K562 (cell line): ENCODE measurements at regions not wholly inside any gene's neighbourhood (a gene's known extent, or its start where the extent isn't known, plus 50 kb on each side); places are given as distances from the start of the nearest gene placed in this dataset.

Experiments
- ATAC-seq: fragments of 200-7000 bp; cut with Tn5 transposase; 3 replicates; pipeline ENCODE4 v1.9.1; 2020; ENCODE audit warnings: moderate library complexity
- BruUV-seq: library from RNA; stranded (reverse); fragments of 400-500 nt; replicated peaks from 2 replicates; lab custom pipeline; 2021; lab: Mats Ljungman, UMichigan
- CTCF ChIA-PET: fragments of 300-600 bp; formaldehyde crosslinking; extraction: SDS; loops from one replicate; lab custom pipeline; 2021; ENCODE audit warnings: low intra/inter-chr PET ratio; lab: Yijun Ruan, JAX
- POLR2A ChIA-PET: fragments of 300-600, 350-650 bp; sonication (Branson Sonifier 250); formaldehyde crosslinking; extraction: SDS; loops from one replicate; lab custom pipeline; 2021; ENCODE audit warnings: antibody characterized with exemption, inconsistent platforms; lab: Yijun Ruan, JAX
- DNase-seq, 4 experiments: peaks; one replicate each; pipeline versions ENCODE4 v3.0.0 to v3.0.0-alpha.2; 2011 to 2018; ENCODE audit warnings: low spot score in 3 of 4, mixed read lengths in 3 of 4; ENCODE audit errors: extremely low read depth in 1 of 4
- FAIRE-seq: peaks from 2 replicates; lab custom pipeline; 2011; peaks lifted over from hg19 to GRCh38; lab: Jason Lieb, UNC
- H2AFZ ChIP-seq: 2 replicates; pipeline ENCODE4 v1.6.0; 2011; ENCODE audit warnings: low read depth, low read length, control low read depth, inconsistent platforms
- H3K27ac ChIP-seq: fragments of 200-600 bp; 3 replicates; pipeline ENCODE4 v1.8.0; 2011; ENCODE audit warnings: low read depth, mild to moderate bottlenecking, control low read depth, inconsistent platforms, low read length, moderate library complexity, mixed read lengths; ENCODE audit errors: extremely low read depth
- H3K27me3 ChIP-seq, 2 experiments: fragments of 300-600 bp in 1 of 2; 2 replicates in 1 of 2; 3 replicates in 1 of 2; pipeline versions ENCODE4 v1.6.0 to v1.8.0; 2011; ENCODE audit warnings: inconsistent platforms in 2 of 2, low read length in 2 of 2, mild to moderate bottlenecking in 1 of 2, mixed read lengths in 1 of 2, moderate library complexity in 1 of 2; ENCODE audit not compliant: control insufficient read depth in 2 of 2, insufficient read depth in 2 of 2
- H3K36me3 ChIP-seq: fragments of 300-600 bp; 3 replicates; pipeline ENCODE4 v1.8.0; 2011; ENCODE audit warnings: mild to moderate bottlenecking, low read length, inconsistent platforms; ENCODE audit not compliant: control insufficient read depth, insufficient read depth
- H3K4me1 ChIP-seq, 2 experiments: fragments of 200-600 bp in 1 of 2; replicated peaks in 1 of 2; 2 replicates in 1 of 2; 3 replicates in 1 of 2; pipeline versions ENCODE4 v1.5.1 to v1.8.0; 2011; ENCODE audit warnings: inconsistent platforms in 2 of 2, low read length in 2 of 2, mild to moderate bottlenecking in 1 of 2, mixed read lengths in 1 of 2, moderate library complexity in 1 of 2; ENCODE audit not compliant: control insufficient read depth in 2 of 2, insufficient read depth in 2 of 2
- H3K4me2 ChIP-seq: 2 replicates; pipeline ENCODE4 v1.6.1; 2011; ENCODE audit warnings: low read length, control low read depth, inconsistent platforms, mixed read lengths; ENCODE audit not compliant: insufficient read depth
- H3K4me3 ChIP-seq: fragments of 200-600 bp; sonication (generic), shearing (Covaris generic); 2 replicates; pipeline ENCODE4 v1.5.1; 2016; ENCODE audit warnings: control low read depth, inconsistent platforms
- H3K79me2 ChIP-seq: fragments of 200-600 bp; 3 replicates; pipeline ENCODE4 v1.8.0; 2011; ENCODE audit warnings: low read length, inconsistent platforms; ENCODE audit not compliant: control insufficient read depth, insufficient read depth
- H3K9ac ChIP-seq, 2 experiments: 2 replicates each; pipeline versions ENCODE4 v1.6.0 to v1.6.1; 2011; ENCODE audit warnings: low read depth in 2 of 2, low read length in 2 of 2, control low read depth in 1 of 2, inconsistent platforms in 1 of 2, mild to moderate bottlenecking in 1 of 2, mixed read lengths in 1 of 2; ENCODE audit not compliant: insufficient read depth in 1 of 2
- H3K9me1 ChIP-seq: one replicate; pipeline ENCODE4 v1.6.0; 2011; ENCODE audit warnings: inconsistent platforms, mild to moderate bottlenecking, low read length, moderate library complexity; ENCODE audit not compliant: control insufficient read depth, insufficient read depth
- H3K9me3 ChIP-seq: replicated peaks from 2 replicates; pipeline ENCODE4 v1.5.1; 2011; ENCODE audit warnings: low read depth, low read length, inconsistent platforms; ENCODE audit not compliant: control insufficient read depth, insufficient read depth
- H4K20me1 ChIP-seq: replicated peaks from 2 replicates; pipeline ENCODE4 v1.6.1; 2011; ENCODE audit warnings: low read length, inconsistent platforms, mixed read lengths; ENCODE audit not compliant: control insufficient read depth, insufficient read depth
- ARID2 ChIP-seq: fragments of 450-650 bp; IDR thresholded peaks from 2 replicates; pipeline ENCODE4 v1.6.1; 2017; ENCODE audit warnings: antibody characterized with exemption, mild to moderate bottlenecking
- CBX2 ChIP-seq: fragments of 200-600 bp; sonication (generic); IDR thresholded peaks from one replicate; pipeline ENCODE4 v1.6.1; 2012; ENCODE audit warnings: mild to moderate bottlenecking, low read length, inconsistent platforms; ENCODE audit not compliant: insufficient read depth, poor library complexity, severe bottlenecking
- CTCF ChIP-seq, 3 experiments: IDR thresholded peaks in 2 of 3; conservative IDR thresholded peaks in 1 of 3; 2 replicates each; pipeline ENCODE4 v1.5.1; 2011 to 2012; ENCODE audit warnings: low read length in 3 of 3, mild to moderate bottlenecking in 3 of 3, control low read depth in 2 of 3, improper control_type of control experiment in 1 of 3, inconsistent platforms in 1 of 3, low read depth in 1 of 3, mixed read lengths in 1 of 3, moderate library complexity in 1 of 3; ENCODE audit not compliant: insufficient read depth in 2 of 3
- MAZ ChIP-seq, 2 experiments: fragments of 450-650 bp in 1 of 2; sonication (generic) in 1 of 2; formaldehyde crosslinking; IDR thresholded peaks in 1 of 2; conservative IDR thresholded peaks in 1 of 2; 2 replicates each; pipeline versions ENCODE4 v1.4.0 to v1.5.0; 2020; ENCODE audit warnings: mild to moderate bottlenecking in 1 of 2, missing genetic modification reagents in 1 of 2
- MYNN ChIP-seq, 2 experiments: sonication (generic); formaldehyde crosslinking in 1 of 2; IDR thresholded peaks; 2 replicates each; pipeline versions ENCODE4 v1.5.0 to v1.6.1; 2016 to 2020; ENCODE audit warnings: antibody characterized with exemption in 1 of 2, missing genetic modification reagents in 1 of 2
- NR2F6 ChIP-seq: fragments of 450-650 bp; formaldehyde crosslinking; IDR thresholded peaks from 2 replicates; pipeline ENCODE4 v1.4.0; 2020; ENCODE audit warnings: mild to moderate bottlenecking
- PHF8 ChIP-seq: fragments of 200-600 bp; sonication (generic); IDR thresholded peaks from 2 replicates; pipeline ENCODE4 v1.6.1; 2012; ENCODE audit warnings: mixed run types, mild to moderate bottlenecking, inconsistent platforms, low read length, moderate library complexity, borderline replicate concordance
- RBFOX2 ChIP-seq: fragments of 200-400 bp; formaldehyde crosslinking; IDR thresholded peaks from 2 replicates; pipeline ENCODE4 v1.6.1; 2017; ENCODE audit warnings: low read depth, mild to moderate bottlenecking, low read length, moderate library complexity
- WGBS: fragments of 100-300 bp; shearing (Covaris generic); methylation state at CpG from one replicate; pipeline ENCODE4 v1.1.6; 2016; ENCODE audit warnings: low coverage, mixed read lengths; ENCODE audit not compliant: insufficient coverage; ENCODE audit errors: missing lambda C conversion rate; 5-methylcytosine and 5-hydroxymethylcytosine counted together
- in situ Hi-C: fragments of 300-500 bp; cut with MboI; formaldehyde crosslinking; loops from 4 replicates; pipeline ENCODE4 v1.15.0; 2018; ENCODE audit warnings: inconsistent platforms, mixed read lengths
- intact Hi-C: fragments of 100-400 bp; cut with micrococcal nuclease; formaldehyde crosslinking; loops from 2 replicates; pipeline ENCODE4 v1.14.2; 2022
- TF ChIP-seq, protein P1 (sequence below): fragments of 450-650 bp; IDR thresholded peaks from 2 replicates; pipeline ENCODE4 v1.6.1; 2016; ENCODE audit warnings: mild to moderate bottlenecking, moderate library complexity

DNA sequence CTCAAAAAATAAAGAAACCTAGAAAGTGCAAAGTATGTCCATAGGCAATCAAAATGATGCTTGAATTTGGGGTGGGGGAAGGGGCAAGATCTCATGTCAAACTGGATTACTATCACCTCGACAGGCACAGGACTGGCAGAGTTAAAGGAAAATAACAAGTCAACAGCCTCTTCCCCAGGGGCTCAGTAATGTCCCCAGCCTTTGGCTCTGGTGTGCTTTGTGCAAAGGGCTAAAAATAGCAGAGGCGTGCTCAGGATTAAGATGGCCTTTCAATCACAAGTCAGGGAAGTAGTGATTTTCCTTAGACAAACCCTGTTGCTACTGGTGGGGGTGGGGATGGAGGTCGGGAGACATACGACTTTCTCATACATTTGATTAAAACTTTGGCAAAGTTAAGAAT, 63.5 kb upstream of the OLIG2 start:
- CTCF ChIA-PET: no interaction called here
- TF ChIP-seq CBX2: no peak
- no peak for TF ChIP-seq ARID2
- no peak for TF ChIP-seq RBFOX2
- TF ChIP-seq MYNN (IDR thresholded peaks at IDR 0.05): no peak
- TF ChIP-seq MYNN (CRISPR knock-in tag; IDR thresholded peaks at IDR 0.05): no peak
- no peak for TF ChIP-seq PHF8
- TF ChIP-seq CTCF (IDR thresholded peaks at IDR 0.05 in 2 of 3, conservative IDR thresholded peaks at IDR 0.05 in 1 of 3; ENCODE audit: insufficient read depth in 2 of 3, low read depth in 1 of 3, low read length in 3 of 3): no peak
- no peak for TF ChIP-seq MAZ (CRISPR knock-in tag; conservative IDR thresholded peaks at IDR 0.05 in 1 of 2, IDR thresholded peaks at IDR 0.05 in 1 of 2)
- TF ChIP-seq, protein P1, sequence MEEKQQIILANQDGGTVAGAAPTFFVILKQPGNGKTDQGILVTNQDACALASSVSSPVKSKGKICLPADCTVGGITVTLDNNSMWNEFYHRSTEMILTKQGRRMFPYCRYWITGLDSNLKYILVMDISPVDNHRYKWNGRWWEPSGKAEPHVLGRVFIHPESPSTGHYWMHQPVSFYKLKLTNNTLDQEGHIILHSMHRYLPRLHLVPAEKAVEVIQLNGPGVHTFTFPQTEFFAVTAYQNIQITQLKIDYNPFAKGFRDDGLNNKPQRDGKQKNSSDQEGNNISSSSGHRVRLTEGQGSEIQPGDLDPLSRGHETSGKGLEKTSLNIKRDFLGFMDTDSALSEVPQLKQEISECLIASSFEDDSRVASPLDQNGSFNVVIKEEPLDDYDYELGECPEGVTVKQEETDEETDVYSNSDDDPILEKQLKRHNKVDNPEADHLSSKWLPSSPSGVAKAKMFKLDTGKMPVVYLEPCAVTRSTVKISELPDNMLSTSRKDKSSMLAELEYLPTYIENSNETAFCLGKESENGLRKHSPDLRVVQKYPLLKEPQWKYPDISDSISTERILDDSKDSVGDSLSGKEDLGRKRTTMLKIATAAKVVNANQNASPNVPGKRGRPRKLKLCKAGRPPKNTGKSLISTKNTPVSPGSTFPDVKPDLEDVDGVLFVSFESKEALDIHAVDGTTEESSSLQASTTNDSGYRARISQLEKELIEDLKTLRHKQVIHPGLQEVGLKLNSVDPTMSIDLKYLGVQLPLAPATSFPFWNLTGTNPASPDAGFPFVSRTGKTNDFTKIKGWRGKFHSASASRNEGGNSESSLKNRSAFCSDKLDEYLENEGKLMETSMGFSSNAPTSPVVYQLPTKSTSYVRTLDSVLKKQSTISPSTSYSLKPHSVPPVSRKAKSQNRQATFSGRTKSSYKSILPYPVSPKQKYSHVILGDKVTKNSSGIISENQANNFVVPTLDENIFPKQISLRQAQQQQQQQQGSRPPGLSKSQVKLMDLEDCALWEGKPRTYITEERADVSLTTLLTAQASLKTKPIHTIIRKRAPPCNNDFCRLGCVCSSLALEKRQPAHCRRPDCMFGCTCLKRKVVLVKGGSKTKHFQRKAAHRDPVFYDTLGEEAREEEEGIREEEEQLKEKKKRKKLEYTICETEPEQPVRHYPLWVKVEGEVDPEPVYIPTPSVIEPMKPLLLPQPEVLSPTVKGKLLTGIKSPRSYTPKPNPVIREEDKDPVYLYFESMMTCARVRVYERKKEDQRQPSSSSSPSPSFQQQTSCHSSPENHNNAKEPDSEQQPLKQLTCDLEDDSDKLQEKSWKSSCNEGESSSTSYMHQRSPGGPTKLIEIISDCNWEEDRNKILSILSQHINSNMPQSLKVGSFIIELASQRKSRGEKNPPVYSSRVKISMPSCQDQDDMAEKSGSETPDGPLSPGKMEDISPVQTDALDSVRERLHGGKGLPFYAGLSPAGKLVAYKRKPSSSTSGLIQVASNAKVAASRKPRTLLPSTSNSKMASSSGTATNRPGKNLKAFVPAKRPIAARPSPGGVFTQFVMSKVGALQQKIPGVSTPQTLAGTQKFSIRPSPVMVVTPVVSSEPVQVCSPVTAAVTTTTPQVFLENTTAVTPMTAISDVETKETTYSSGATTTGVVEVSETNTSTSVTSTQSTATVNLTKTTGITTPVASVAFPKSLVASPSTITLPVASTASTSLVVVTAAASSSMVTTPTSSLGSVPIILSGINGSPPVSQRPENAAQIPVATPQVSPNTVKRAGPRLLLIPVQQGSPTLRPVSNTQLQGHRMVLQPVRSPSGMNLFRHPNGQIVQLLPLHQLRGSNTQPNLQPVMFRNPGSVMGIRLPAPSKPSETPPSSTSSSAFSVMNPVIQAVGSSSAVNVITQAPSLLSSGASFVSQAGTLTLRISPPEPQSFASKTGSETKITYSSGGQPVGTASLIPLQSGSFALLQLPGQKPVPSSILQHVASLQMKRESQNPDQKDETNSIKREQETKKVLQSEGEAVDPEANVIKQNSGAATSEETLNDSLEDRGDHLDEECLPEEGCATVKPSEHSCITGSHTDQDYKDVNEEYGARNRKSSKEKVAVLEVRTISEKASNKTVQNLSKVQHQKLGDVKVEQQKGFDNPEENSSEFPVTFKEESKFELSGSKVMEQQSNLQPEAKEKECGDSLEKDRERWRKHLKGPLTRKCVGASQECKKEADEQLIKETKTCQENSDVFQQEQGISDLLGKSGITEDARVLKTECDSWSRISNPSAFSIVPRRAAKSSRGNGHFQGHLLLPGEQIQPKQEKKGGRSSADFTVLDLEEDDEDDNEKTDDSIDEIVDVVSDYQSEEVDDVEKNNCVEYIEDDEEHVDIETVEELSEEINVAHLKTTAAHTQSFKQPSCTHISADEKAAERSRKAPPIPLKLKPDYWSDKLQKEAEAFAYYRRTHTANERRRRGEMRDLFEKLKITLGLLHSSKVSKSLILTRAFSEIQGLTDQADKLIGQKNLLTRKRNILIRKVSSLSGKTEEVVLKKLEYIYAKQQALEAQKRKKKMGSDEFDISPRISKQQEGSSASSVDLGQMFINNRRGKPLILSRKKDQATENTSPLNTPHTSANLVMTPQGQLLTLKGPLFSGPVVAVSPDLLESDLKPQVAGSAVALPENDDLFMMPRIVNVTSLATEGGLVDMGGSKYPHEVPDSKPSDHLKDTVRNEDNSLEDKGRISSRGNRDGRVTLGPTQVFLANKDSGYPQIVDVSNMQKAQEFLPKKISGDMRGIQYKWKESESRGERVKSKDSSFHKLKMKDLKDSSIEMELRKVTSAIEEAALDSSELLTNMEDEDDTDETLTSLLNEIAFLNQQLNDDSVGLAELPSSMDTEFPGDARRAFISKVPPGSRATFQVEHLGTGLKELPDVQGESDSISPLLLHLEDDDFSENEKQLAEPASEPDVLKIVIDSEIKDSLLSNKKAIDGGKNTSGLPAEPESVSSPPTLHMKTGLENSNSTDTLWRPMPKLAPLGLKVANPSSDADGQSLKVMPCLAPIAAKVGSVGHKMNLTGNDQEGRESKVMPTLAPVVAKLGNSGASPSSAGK: no peak
- TF ChIP-seq NR2F6 (CRISPR knock-in tag): no peak

More for the DNA sequence above, 63.5 kb upstream of the OLIG2 start:
- 0% methylated on average over 4 of the region's 4 CpGs for WGBS
- Histone ChIP-seq H3K27ac (no peak overlapping the region), H3K4me2 (no peak overlapping the region), H3K36me3 (no peaks in the 10 kb centered on the region), H3K4me3 (no peak overlapping the region), H3K79me2 (no peaks in the 10 kb centered on the region), H3K27me3 (peaks cover 7 to 9% of the 10 kb centered on the region in 2 experiments; a peak in 4 of 5 replicates), H3K9me1 (no peaks in the 10 kb centered on the region), H3K9ac (no peak overlapping the region), H2AFZ (no peak overlapping the region), H3K9me3 (no peaks in the 10 kb centered on the region), H4K20me1 (no peaks in the 10 kb centered on the region), H3K4me1 (no peaks in the 10 kb centered on the region)
- POLR2A ChIA-PET: interaction anchor here (1.3 to 1.7 kb wide), 2 partner anchors 9 to 13 kb away, joined by 4 to 5 read pairs; no protein-coding TSS in a partner anchor
- intact Hi-C loops: no loop called here
- in situ Hi-C loops: no loop called here
- BruUV-seq: no TSS peak
- FAIRE-seq (no peak), DNase-seq (no peak), ATAC-seq (no peak)
